Mesenteric fat pad (tissue), 1 donor: ENCODE measurements at regions not wholly inside any gene's neighbourhood (a gene's known extent, or its start where the extent isn't known, plus 50 kb on each side); places are given as distances from the start of the nearest gene placed in this dataset.
"Not testable (repeated sequence)": the region's sequence is repeated elsewhere in the genome, so short reads cannot be mapped to it uniquely, and the experiment has no call there.

Experiments
- DNase-seq: peaks from one replicate; pipeline ENCODE4 v3.0.0-alpha.2; 2020; ENCODE audit warnings: low spot score
- donor health status: DM: yes; HTN: yes; CAD: no.

- DNase-seq = no peak
Measured at GRCh38 chr21:31459457-31459856, 115.4 kb upstream of the TIAM1 start.

- no peak for DNase-seq
Measured at GRCh38 chr21:31457675-31458074, 113.6 kb upstream of the TIAM1 start.

- DNase-seq = no peak
Measured at GRCh38 chr21:31456201-31456600, 112.1 kb upstream of the TIAM1 start.

GRCh38 chr21:31455506-31455905, 111.4 kb upstream of the TIAM1 start:
- DNase-seq = no peak

DNA sequence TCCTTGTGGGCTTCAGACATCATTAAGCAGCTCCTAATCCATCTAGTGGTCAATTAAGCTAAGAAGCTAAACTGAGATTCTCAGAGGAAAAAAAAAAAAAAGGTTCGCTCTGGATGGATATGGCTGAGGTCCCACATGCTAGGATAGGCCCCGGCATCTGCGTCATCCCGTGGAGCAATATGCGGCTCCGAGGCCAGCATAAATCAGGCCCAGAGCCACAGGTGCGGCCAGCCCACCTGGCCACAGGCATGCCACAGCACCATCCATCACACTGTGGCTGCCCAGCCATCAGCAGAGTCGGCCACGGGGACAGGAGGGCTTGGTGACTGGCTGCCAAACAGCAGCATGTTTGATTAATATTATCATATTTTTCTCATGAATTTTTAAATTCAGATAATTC, 106.9 kb upstream of the TIAM1 start:
- no peak for DNase-seq

GRCh38 chr21:31449921-31450535, 106.0 kb upstream of the TIAM1 start:
- no peak for DNase-seq

DNA sequence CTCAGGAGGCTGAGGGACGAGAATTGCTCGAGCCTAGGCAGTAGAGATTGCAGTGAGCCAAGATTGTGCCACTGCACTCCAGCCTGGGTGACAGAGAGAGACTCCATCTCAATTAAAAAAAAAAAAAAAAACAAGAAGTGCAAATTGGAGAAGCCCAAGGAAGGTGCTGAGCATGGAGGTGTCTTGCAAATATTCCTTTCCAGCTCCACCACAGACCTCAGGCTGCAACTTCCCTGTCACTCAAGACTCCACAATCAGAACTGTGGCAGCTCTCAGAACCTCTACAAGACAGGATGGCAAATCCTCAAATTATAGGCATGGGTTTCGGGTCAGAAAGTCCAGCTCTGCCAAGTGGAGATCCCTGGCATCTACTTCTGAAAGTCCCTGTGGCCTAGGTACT, 104.4 kb upstream of the TIAM1 start:
- DNase-seq = no peak

GRCh38 chr21:31447505-31447904, 103.4 kb upstream of the TIAM1 start:
- DNase-seq = no peak

GRCh38 chr21:31446226-31446855, 102.3 kb upstream of the TIAM1 start:
- no peak for DNase-seq

DNA sequence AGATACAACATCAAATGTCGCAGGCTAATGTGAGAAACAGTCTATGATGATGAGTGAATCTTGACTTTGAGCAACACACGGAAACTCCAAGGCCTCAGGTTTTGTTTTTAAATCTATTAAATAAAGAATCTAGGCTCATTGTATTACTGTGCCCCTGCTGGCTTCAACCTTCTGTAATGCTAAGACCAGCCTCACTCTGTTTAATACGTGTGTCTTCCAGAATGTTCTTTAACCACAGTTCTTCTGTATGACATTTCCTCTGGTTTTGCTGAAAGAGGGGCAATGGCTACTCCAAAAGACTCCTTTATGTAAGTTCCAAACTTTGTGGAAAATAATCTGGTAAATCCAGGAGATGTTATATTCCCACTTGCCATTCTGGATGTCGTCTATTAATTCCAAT, 101.1 kb upstream of the TIAM1 start:
- DNase-seq = no peak

DNA sequence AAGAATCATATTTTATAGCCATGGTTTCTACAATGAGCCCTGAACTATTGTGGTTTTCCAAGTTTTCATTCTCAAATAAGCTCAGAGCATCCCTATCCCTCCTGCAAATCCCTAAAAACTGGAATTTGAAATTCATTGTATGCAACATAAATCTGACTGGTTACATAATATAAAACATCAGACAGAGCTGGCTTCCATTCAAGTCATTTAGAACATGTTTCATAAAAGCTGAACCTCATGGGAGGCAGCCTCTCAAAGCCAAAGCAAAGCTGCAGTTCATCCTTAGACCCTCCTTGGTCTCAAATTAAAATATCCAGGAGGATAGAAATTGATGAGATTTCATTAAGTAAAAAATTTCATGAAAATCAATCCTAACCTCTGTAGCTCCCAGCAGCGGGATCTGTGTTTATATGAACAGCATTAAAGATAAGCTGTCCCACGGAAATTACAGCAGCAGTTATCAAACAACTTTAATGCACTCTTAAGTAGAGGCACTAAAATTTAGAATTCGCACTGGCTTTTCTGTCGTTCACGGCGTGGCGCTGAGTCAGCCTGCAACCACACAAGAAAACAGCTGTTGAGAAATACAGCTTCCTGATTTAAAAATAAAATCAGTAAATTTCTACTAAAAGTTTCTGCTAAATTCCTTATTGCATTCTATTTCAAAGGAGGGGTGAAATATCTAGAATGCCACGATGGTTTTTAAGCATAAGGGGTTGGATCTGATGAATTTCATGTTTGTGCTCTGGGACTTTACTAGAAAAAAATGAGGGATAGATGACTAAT, 99.9 kb upstream of the TIAM1 start:
- no peak for DNase-seq

DNA sequence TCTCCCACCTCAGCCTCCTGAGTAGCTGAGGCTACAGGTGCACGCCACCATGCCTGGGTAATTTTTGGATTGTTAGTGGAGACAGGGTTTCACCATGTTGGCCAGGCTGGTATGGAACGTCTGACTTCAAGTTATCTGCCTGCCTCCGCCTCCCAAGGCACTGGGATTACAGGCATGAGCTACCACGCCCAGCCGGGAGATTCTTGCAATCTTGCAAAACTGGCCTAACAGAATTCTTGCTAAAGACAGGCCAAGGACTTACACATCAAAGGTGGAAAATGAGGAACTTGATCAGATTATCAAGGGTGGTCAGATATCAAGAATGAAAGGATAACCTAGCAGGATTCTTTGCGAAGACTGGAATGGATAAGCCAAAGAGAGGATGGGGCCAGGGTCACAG, 98.3 kb upstream of the TIAM1 start:
- DNase-seq = no peak

- no peak for DNase-seq
Measured at GRCh38 chr21:31429506-31429905, 85.4 kb upstream of the TIAM1 start.

- DNase-seq = no peak
Measured at GRCh38 chr21:31426235-31426797, 82.3 kb upstream of the TIAM1 start.

DNA sequence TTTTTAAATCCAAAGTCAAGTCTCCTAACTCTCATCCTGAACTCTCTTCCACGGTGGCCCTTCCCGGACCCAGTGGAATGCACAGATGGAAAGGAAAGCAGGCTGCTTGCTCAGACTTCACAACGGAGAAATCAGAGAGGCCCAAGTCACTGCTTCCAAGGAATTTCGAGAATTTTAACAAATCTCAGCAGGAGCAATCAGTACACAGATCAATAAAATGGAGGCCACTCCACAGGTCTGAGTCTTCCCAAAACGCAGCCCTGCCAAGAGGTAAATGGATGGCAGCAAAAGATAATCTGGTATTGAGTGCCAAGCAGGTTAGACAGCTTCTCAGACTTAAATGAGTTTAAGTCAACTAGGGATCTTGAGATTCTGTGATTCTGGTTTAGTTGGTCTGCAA, 81.1 kb upstream of the TIAM1 start:
- DNase-seq = no peak

- DNase-seq = no peak
Measured at GRCh38 chr21:31424058-31424457, 80.0 kb upstream of the TIAM1 start.

GRCh38 chr21:31420988-31421387, 76.9 kb upstream of the TIAM1 start:
- no peak for DNase-seq

GRCh38 chr21:31420354-31420753, 76.3 kb upstream of the TIAM1 start:
- no peak for DNase-seq

DNA sequence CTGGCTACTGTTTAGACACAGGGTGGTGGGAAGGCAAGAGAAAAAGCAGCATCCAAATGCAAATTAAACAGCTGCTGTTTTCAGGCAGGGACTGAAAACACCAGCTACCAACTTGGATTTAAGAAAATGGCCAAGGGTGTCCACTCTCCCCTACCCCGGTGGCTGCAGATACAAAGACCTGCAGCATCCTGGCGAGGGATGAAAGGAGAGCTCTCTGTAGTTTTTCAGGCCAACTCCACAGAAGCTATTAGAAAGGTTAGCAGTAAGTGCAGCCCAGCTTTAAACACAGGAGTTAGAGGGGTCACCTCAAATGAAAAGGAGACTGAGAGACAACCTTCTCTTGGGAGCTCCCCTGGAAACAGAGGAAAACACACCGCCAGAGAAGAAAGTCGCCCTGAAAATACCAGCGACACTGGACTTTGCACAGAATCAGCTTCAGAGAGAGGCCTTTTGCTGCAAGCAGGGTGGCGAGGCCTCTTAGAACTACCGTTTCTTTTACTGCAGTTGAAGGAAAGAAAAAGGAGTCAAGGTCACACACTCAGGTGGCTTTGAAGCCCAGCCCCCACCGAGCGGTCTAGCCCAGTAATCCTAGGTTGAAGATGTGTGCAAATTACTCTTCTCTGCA, 74.4 kb upstream of the TIAM1 start:
- no peak for DNase-seq

- not testable (repeated sequence) for DNase-seq
Measured at GRCh38 chr21:31417214-31417613, 73.2 kb upstream of the TIAM1 start.

DNA sequence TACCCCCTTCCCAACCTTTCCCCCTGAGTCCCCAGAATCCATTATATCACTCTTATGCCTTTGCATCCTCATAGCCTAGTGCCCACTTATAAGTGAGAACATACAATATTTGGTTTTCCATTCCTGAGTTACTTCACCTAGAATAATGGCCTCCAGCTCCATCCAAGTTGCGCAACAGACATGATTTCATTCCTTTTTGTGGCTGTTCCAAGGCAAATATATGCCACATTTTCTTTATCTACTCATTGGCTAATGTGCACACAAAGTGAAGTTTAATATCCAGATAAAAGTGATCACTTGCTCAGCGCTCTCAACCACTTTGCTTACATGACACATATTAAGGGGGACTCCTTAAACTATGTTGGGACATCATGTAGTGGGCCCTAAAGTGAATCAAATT, 72.4 kb upstream of the TIAM1 start:
- DNase-seq = no peak
